IMR-90 (cell line): ENCODE measurements at regions not wholly inside any gene's neighbourhood (a gene's known extent, or its start where the extent isn't known, plus 50 kb on each side); places are given as distances from the start of the nearest gene placed in this dataset.

ENCODE experiments used
- ATAC-seq: fragments of 200-7000 bp; cut with Tn5 transposase; 2 replicates; pipeline ENCODE4 v1.9.1; 2020; ENCODE audit warnings: low read depth, mild to moderate bottlenecking, moderate library complexity
- BruUV-seq: library from RNA; stranded (reverse); fragments of 400-500 nt; replicated peaks from 2 replicates; lab custom pipeline; 2021; lab: Mats Ljungman, UMichigan
- CTCF ChIA-PET: fragments of 300-600 bp; formaldehyde crosslinking; extraction: SDS; loops from one replicate; lab custom pipeline; 2021; ENCODE audit warnings: antibody characterized with exemption; lab: Yijun Ruan, JAX
- POLR2A ChIA-PET: fragments of 300-600 bp; sonication (Branson Sonifier 250); formaldehyde crosslinking; loops from one replicate; lab custom pipeline; 2022; ENCODE audit warnings: antibody characterized with exemption; ENCODE audit not compliant: unreplicated experiment; lab: Charles Lee
- DNase-seq: peaks from one replicate; pipeline ENCODE4 v3.0.0; 2013
- H2AFZ ChIP-seq: replicated peaks from 2 replicates; pipeline ENCODE3; 2013; ENCODE audit warnings: low read length, mild to moderate bottlenecking; ENCODE audit not compliant: poor library complexity
- H2AK5ac ChIP-seq: 2 replicates; pipeline ENCODE4 v1.6.1; 2013; ENCODE audit warnings: low read depth, low read length, inconsistent platforms
- H2AK9ac ChIP-seq: replicated peaks from 2 replicates; pipeline ENCODE3; 2013; ENCODE audit warnings: mild to moderate bottlenecking, low read depth, low read length, moderate library complexity; ENCODE audit not compliant: poor library complexity
- H2BK120ac ChIP-seq: 2 replicates; pipeline ENCODE4 v1.6.1; 2013; ENCODE audit warnings: low read depth, low read length, inconsistent platforms
- H2BK15ac ChIP-seq: 3 replicates; pipeline ENCODE4 v1.6.1; 2013; ENCODE audit warnings: low read depth, low read length, inconsistent platforms
- H2BK20ac ChIP-seq: 2 replicates; pipeline ENCODE4 v1.6.1; 2013; ENCODE audit warnings: low read depth, mild to moderate bottlenecking, inconsistent platforms, low read length, moderate library complexity
- H2BK5ac ChIP-seq: 2 replicates; pipeline ENCODE4 v1.6.1; 2013; ENCODE audit warnings: mild to moderate bottlenecking, low read depth, low read length, inconsistent platforms; ENCODE audit not compliant: poor library complexity, severe bottlenecking
- H3K14ac ChIP-seq: replicated peaks from 2 replicates; pipeline ENCODE4 v1.6.1; 2013; ENCODE audit warnings: low read depth, low read length, inconsistent platforms
- H3K18ac ChIP-seq: 2 replicates; pipeline ENCODE4 v1.6.1; 2013; ENCODE audit warnings: low read depth, low read length, control low read depth
- H3K23ac ChIP-seq: 2 replicates; pipeline ENCODE4 v1.6.1; 2013; ENCODE audit warnings: low read depth, low read length, inconsistent platforms
- H3K27ac ChIP-seq: 2 replicates; pipeline ENCODE4 v1.5.1; 2013; ENCODE audit warnings: mild to moderate bottlenecking, control low read depth, low read length; ENCODE audit not compliant: insufficient read depth
- H3K27me3 ChIP-seq: 2 replicates; pipeline ENCODE4 v1.6.1; 2013; ENCODE audit warnings: low read length; ENCODE audit not compliant: control insufficient read depth, insufficient read depth
- H3K36me3 ChIP-seq: 2 replicates; pipeline ENCODE4 v1.6.1; 2013; ENCODE audit warnings: low read length, mixed read lengths; ENCODE audit not compliant: control insufficient read depth, insufficient read depth
- H3K4ac ChIP-seq: 2 replicates; pipeline ENCODE4 v1.6.1; 2013; ENCODE audit warnings: low read depth, low read length, inconsistent platforms
- H3K4me1 ChIP-seq: 2 replicates; pipeline ENCODE4 v1.6.1; 2013; ENCODE audit warnings: low read length, mixed read lengths; ENCODE audit not compliant: control insufficient read depth, insufficient read depth
- H3K4me2 ChIP-seq: 2 replicates; pipeline ENCODE4 v1.6.1; 2013; ENCODE audit warnings: low read depth, mild to moderate bottlenecking, control low read depth, low read length, moderate library complexity
- H3K4me3 ChIP-seq: 2 replicates; pipeline ENCODE4 v1.5.1; 2013; ENCODE audit warnings: low read depth, mild to moderate bottlenecking, control low read depth, low read length, moderate library complexity; ENCODE audit not compliant: insufficient read depth
- H3K56ac ChIP-seq: 2 replicates; pipeline ENCODE4 v1.6.1; 2013; ENCODE audit warnings: low read length, inconsistent platforms; ENCODE audit not compliant: insufficient read depth; ENCODE audit errors: extremely low read depth
- H3K79me1 ChIP-seq, 2 experiments: 2 replicates each; pipeline ENCODE4 v1.6.1; 2013; ENCODE audit warnings: low read length in 2 of 2, inconsistent platforms in 1 of 2, low read depth in 1 of 2
- H3K9ac ChIP-seq: 2 replicates; pipeline ENCODE4 v1.6.1; 2013; ENCODE audit warnings: low read depth, low read length, control low read depth
- H3K9me1 ChIP-seq: 2 replicates; pipeline ENCODE4 v1.6.1; 2013; ENCODE audit warnings: low read length, inconsistent platforms; ENCODE audit not compliant: insufficient read depth
- H3K9me3 ChIP-seq: 2 replicates; pipeline ENCODE4 v1.6.1; 2013; ENCODE audit warnings: low read length; ENCODE audit not compliant: control insufficient read depth, insufficient read depth
- H4K20me1 ChIP-seq: 2 replicates; pipeline ENCODE4 v1.6.1; 2013; ENCODE audit warnings: low read length, inconsistent platforms; ENCODE audit not compliant: insufficient read depth
- H4K5ac ChIP-seq: 2 replicates; pipeline ENCODE4 v1.6.1; 2013; ENCODE audit warnings: mild to moderate bottlenecking, low read depth, low read length, control low read depth
- H4K8ac ChIP-seq, 2 experiments: 2 replicates each; pipeline ENCODE4 v1.6.1; 2013; ENCODE audit warnings: low read depth in 2 of 2, low read length in 2 of 2, control low read depth in 1 of 2, inconsistent platforms in 1 of 2
- H4K91ac ChIP-seq: 2 replicates; pipeline ENCODE4 v1.6.1; 2013; ENCODE audit warnings: low read depth, low read length, inconsistent platforms; ENCODE audit not compliant: insufficient read depth
- BHLHE40 ChIP-seq: fragments of 150-350 bp; IDR thresholded peaks from 2 replicates; pipeline ENCODE4 v1.6.1; 2016; ENCODE audit warnings: mild to moderate bottlenecking, low read depth, low read length
- CEBPB ChIP-seq: IDR thresholded peaks from 2 replicates; pipeline ENCODE4 v1.6.1; 2012; ENCODE audit warnings: low read depth, low read length, improper control_type of control experiment
- CHD1 ChIP-seq: IDR thresholded peaks from 2 replicates; pipeline ENCODE4 v1.6.1; 2012; ENCODE audit warnings: low read depth, low read length, improper control_type of control experiment
- CTCF ChIP-seq: conservative IDR thresholded peaks from 2 replicates; pipeline ENCODE4 v1.5.1; 2012; ENCODE audit warnings: mild to moderate bottlenecking, low read depth, low read length, improper control_type of control experiment
- FOS ChIP-seq: fragments of 150-350 bp; IDR thresholded peaks from 2 replicates; pipeline ENCODE4 v1.6.1; 2016; ENCODE audit warnings: low read depth, low read length
- MAFK ChIP-seq: IDR thresholded peaks from 2 replicates; pipeline ENCODE4 v1.6.1; 2012; ENCODE audit warnings: low read depth, low read length, improper control_type of control experiment
- MAZ ChIP-seq: IDR thresholded peaks from 2 replicates; pipeline ENCODE4 v1.6.1; 2012; ENCODE audit warnings: low read depth, mild to moderate bottlenecking, low read length, improper control_type of control experiment, moderate library complexity, borderline replicate concordance
- MXI1 ChIP-seq: IDR thresholded peaks from 2 replicates; pipeline ENCODE4 v1.6.1; 2012; ENCODE audit warnings: low read depth, mild to moderate bottlenecking, low read length, moderate library complexity, borderline replicate concordance
- NFE2L2 ChIP-seq: fragments of 150-350 bp; IDR thresholded peaks from 2 replicates; pipeline ENCODE4 v1.6.1; 2016; ENCODE audit warnings: low read depth, mild to moderate bottlenecking, low read length
- POLR2A ChIP-seq: IDR thresholded peaks from 2 replicates; pipeline ENCODE4 v1.6.1; 2012; ENCODE audit warnings: mild to moderate bottlenecking, low read depth, low read length
- RCOR1 ChIP-seq: IDR thresholded peaks from 2 replicates; pipeline ENCODE4 v1.6.1; 2012; ENCODE audit warnings: mild to moderate bottlenecking, low read length, improper control_type of control experiment; ENCODE audit not compliant: insufficient replicate concordance
- RFX5 ChIP-seq: IDR thresholded peaks from 2 replicates; pipeline ENCODE4 v1.8.0; 2012; ENCODE audit warnings: low read depth, mild to moderate bottlenecking, low read length, moderate library complexity
- SMC3 ChIP-seq: fragments of 150-350 bp; IDR thresholded peaks from 2 replicates; pipeline ENCODE4 v1.6.1; 2016; ENCODE audit warnings: low read depth, mild to moderate bottlenecking, antibody characterized with exemption, low read length, moderate library complexity
- WGBS, 2 experiments: methylation state at CpG; one replicate each; pipeline versions ENCODE4 v1.1.5 to v1.1.7; 2013; ENCODE audit warnings: missing lambda C conversion rate in 2 of 2; ENCODE audit not compliant: insufficient read length in 1 of 2; ENCODE audit errors: extremely low coverage in 2 of 2; 5-methylcytosine and 5-hydroxymethylcytosine counted together
- dilution Hi-C: fragments of 300-500 bp; cut with HindIII; formaldehyde crosslinking; loops from one replicate; pipeline ENCODE4 v1.14.3; 2018; ENCODE audit warnings: low sequenced_read_pairs; ENCODE audit not compliant: unreplicated experiment
- in situ Hi-C: fragments of 300-500 bp; cut with MboI; formaldehyde crosslinking; loops from 3 replicates; pipeline ENCODE4 v1.14.3; 2019; ENCODE audit warnings: low sequenced_read_pairs, inconsistent platforms, mixed read lengths
- intact Hi-C: fragments of 100-400 bp; cut with micrococcal nuclease; formaldehyde crosslinking; loops from 2 replicates; pipeline ENCODE4 v1.10.0; 2022

- no CpG with 5 or more reads among the region's 3 CpGs for WGBS, 2 experiments
- Histone ChIP-seq H3K27ac (no peak overlapping the region), H3K9me3 (peaks cover 7% of the 10 kb centered on the region), H4K5ac (no peak overlapping the region), H4K20me1 (no peaks in the 10 kb centered on the region), H3K27me3 (no peaks in the 10 kb centered on the region), H3K4me2 (no peak overlapping the region), H2BK5ac (no peak overlapping the region), H3K4me3 (no peak overlapping the region), H2AFZ (no peak overlapping the region), H4K8ac (no peak overlapping the region), H3K79me1 (no peaks in the 10 kb centered on the region), H3K9me1 (no peaks in the 10 kb centered on the region), H2AK5ac (no peak overlapping the region), H4K91ac (no peak overlapping the region), H3K9ac (no peak overlapping the region), H3K56ac (no peak overlapping the region), H3K4ac (no peak overlapping the region), H2BK15ac (no peak overlapping the region), H3K36me3 (no peaks in the 10 kb centered on the region), H2AK9ac (no peak overlapping the region), H3K23ac (no peak overlapping the region), H3K14ac (no peak overlapping the region), H3K4me1 (no peaks in the 10 kb centered on the region), H2BK120ac (no peak overlapping the region), H2BK20ac (no peak overlapping the region), H3K18ac (no peak overlapping the region)
- intact Hi-C loops, result no loop called here
- no peak for DNase-seq
- dilution Hi-C loops, result no loop called here
- no peak for ATAC-seq
- POLR2A ChIA-PET, result no interaction called here
- in situ Hi-C loops, result no loop called here
- TF ChIP-seq CTCF, result no peak
- TF ChIP-seq BHLHE40, result no peak
- no peak for TF ChIP-seq MAFK
- no peak for TF ChIP-seq MXI1
- no peak for TF ChIP-seq MAZ
- no peak for TF ChIP-seq SMC3
- no peak for TF ChIP-seq FOS
- TF ChIP-seq RCOR1, result no peak
- TF ChIP-seq RFX5, result no peak
- TF ChIP-seq CEBPB, result no peak
- TF ChIP-seq POLR2A, result no peak
- TF ChIP-seq CHD1, result no peak
- no peak for TF ChIP-seq NFE2L2
- no TSS peak for BruUV-seq
- CTCF ChIA-PET, result no interaction called here
Observed at GRCh38 chr16:62253966-62254365, 217.7 kb upstream of the CDH8 start.
